Neural cell (in vitro differentiated cells): ENCODE measurements at regions not wholly inside any gene's neighbourhood (a gene's known extent, or its start where the extent isn't known, plus 50 kb on each side); places are given as distances from the start of the nearest gene placed in this dataset.

Experiments
- EZH2 ChIP-seq: fragments of 200-600, 300-800 bp; shearing (Covaris generic), sonication (generic); IDR thresholded peaks from 2 replicates; pipeline ENCODE4 v1.6.1; 2014; ENCODE audit warnings: antibody characterized with exemption, low read length, borderline replicate concordance, mild to moderate bottlenecking; ENCODE audit not compliant: insufficient read depth, poor library complexity, severe bottlenecking
- MXI1 ChIP-seq: fragments of 450-650 bp; conservative IDR thresholded peaks from 2 replicates; pipeline ENCODE4 v1.6.1; 2014; ENCODE audit warnings: antibody characterized with exemption, mild to moderate bottlenecking; ENCODE audit not compliant: poor library complexity, severe bottlenecking
- POLR2AphosphoS5 ChIP-seq: IDR thresholded peaks from 2 replicates; pipeline ENCODE4 v1.6.1; 2012
- TF ChIP-seq, protein P1 (sequence below): fragments of 450-650 bp; IDR thresholded peaks from 2 replicates; pipeline ENCODE4 v1.5.1; 2014; ENCODE audit warnings: antibody characterized with exemption, mild to moderate bottlenecking, moderate library complexity; ENCODE audit not compliant: poor library complexity, severe bottlenecking

DNA sequence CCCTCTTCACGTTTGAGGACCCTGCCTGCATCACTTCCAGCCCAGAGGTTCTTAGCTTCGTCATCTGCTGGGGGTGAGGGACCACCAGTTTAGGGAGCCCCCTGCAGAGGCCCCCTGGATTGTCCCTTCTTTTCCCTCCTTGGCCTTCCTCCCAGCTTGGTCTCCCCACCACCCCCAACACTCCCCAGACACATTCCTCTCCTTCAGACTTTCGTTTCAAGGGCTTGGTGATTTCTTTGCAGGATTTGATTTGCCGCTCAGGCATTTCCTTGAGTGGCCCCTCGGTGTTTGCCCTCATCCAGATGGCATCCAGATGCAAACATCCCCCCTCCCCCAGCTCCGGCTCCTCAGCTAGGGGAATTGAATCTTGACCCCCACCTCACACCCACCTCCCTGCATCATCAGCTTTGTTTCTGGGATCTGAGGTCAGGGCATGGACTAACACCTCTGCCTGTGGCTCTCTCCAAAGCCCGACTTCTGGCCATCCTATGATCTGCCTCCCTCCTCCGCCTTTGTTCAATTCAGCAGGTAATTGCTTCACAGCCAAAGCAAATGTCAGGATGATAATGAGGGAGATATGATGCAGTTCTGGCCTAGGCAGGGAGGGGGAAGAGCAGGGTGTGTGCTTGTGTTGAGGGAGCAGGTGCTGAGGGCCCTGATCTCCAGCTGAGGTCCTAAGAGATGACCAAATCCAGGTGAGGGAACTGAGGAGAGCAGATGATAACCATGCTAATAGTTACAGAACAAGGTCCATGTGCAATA, 141.5 kb downstream of the VEGFA start:
- no peak for TF ChIP-seq POLR2AphosphoS5
- TF ChIP-seq EZH2, result no peak
- no peak for TF ChIP-seq MXI1
- TF ChIP-seq, protein P1, sequence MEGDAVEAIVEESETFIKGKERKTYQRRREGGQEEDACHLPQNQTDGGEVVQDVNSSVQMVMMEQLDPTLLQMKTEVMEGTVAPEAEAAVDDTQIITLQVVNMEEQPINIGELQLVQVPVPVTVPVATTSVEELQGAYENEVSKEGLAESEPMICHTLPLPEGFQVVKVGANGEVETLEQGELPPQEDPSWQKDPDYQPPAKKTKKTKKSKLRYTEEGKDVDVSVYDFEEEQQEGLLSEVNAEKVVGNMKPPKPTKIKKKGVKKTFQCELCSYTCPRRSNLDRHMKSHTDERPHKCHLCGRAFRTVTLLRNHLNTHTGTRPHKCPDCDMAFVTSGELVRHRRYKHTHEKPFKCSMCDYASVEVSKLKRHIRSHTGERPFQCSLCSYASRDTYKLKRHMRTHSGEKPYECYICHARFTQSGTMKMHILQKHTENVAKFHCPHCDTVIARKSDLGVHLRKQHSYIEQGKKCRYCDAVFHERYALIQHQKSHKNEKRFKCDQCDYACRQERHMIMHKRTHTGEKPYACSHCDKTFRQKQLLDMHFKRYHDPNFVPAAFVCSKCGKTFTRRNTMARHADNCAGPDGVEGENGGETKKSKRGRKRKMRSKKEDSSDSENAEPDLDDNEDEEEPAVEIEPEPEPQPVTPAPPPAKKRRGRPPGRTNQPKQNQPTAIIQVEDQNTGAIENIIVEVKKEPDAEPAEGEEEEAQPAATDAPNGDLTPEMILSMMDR, result no peak
